ENCODE measurements at regions not wholly inside any gene's neighbourhood (a gene's known extent, or its start where the extent isn't known, plus 50 kb on each side); places are given as distances from the start of the nearest gene placed in this dataset.
A peak's percentile ranks its signal among the peaks of the same experiment; 100 is the strongest.

- TF ChIP-seq CTCF (IDR thresholded peaks at IDR 0.05): no peak
Measured at GRCh38 chr3:153431076-153431475, 269.1 kb downstream of the RAP2B start.

GRCh38 chr3:153437666-153438065, 275.6 kb downstream of the RAP2B start:
- TF ChIP-seq CTCF (IDR thresholded peaks at IDR 0.05): no peak

GRCh38 chr3:153438271-153438670, 276.2 kb downstream of the RAP2B start:
- no peak for TF ChIP-seq CTCF (IDR thresholded peaks at IDR 0.05)

- TF ChIP-seq CTCF (IDR thresholded peaks at IDR 0.05): peak; percentile 34; the same call in 1 of the 2 replicates
Measured at GRCh38 chr3:153439780-153440179, 277.8 kb downstream of the RAP2B start.

- no peak for TF ChIP-seq CTCF (IDR thresholded peaks at IDR 0.05)
Measured at GRCh38 chr3:153440311-153440710, 278.3 kb downstream of the RAP2B start.

- no peak for TF ChIP-seq CTCF (IDR thresholded peaks at IDR 0.05)
Measured at GRCh38 chr3:153442386-153442785, 280.4 kb downstream of the RAP2B start.

- no peak for TF ChIP-seq CTCF (IDR thresholded peaks at IDR 0.05)
Measured at GRCh38 chr3:153442799-153443487, 280.9 kb downstream of the RAP2B start.

- peak; percentile 57 for TF ChIP-seq CTCF (IDR thresholded peaks at IDR 0.05)
Measured at GRCh38 chr3:153443961-153444360, 281.9 kb downstream of the RAP2B start.

Data from LNCAP (cell line).